H9 (cell line): ENCODE measurements at regions not wholly inside any gene's neighbourhood (a gene's known extent, or its start where the extent isn't known, plus 50 kb on each side); places are given as distances from the start of the nearest gene placed in this dataset.

Experiments
- DNase-seq: peaks from one replicate; pipeline ENCODE4 v3.0.0-alpha.2; 2017
- H2AFZ ChIP-seq: one replicate; pipeline ENCODE4 v1.6.1; 2013; ENCODE audit warnings: mild to moderate bottlenecking, low read length, control low read depth, moderate library complexity
- H2AK5ac ChIP-seq: 2 replicates; pipeline ENCODE4 v1.6.1; 2013; ENCODE audit warnings: low read length, control low read depth, mixed read lengths; ENCODE audit not compliant: insufficient read length
- H2BK120ac ChIP-seq: one replicate; pipeline ENCODE4 v1.6.1; 2013; ENCODE audit warnings: low read depth, mild to moderate bottlenecking, low read length, control low read depth, inconsistent platforms; ENCODE audit not compliant: poor library complexity, severe bottlenecking
- H2BK12ac ChIP-seq: 2 replicates; pipeline ENCODE4 v1.6.1; 2013; ENCODE audit warnings: low read length, control low read depth, mixed read lengths, low read depth; ENCODE audit not compliant: insufficient read length
- H2BK15ac ChIP-seq: 2 replicates; pipeline ENCODE4 v1.6.1; 2013; ENCODE audit warnings: low read depth, low read length, control low read depth
- H2BK20ac ChIP-seq: one replicate; pipeline ENCODE4 v1.6.1; 2013; ENCODE audit warnings: low read depth, mild to moderate bottlenecking, low read length, control low read depth, inconsistent platforms; ENCODE audit not compliant: poor library complexity, severe bottlenecking
- H2BK5ac ChIP-seq: 2 replicates; pipeline ENCODE4 v1.6.1; 2013; ENCODE audit warnings: low read length, control low read depth, mixed read lengths; ENCODE audit not compliant: insufficient read length
- H3K14ac ChIP-seq: 2 replicates; pipeline ENCODE4 v1.6.1; 2013; ENCODE audit warnings: low read length, control low read depth; ENCODE audit not compliant: insufficient read depth
- H3K18ac ChIP-seq: 2 replicates; pipeline ENCODE4 v1.6.1; 2013; ENCODE audit warnings: low read depth, mild to moderate bottlenecking, mixed read lengths, low read length, control low read depth; ENCODE audit not compliant: insufficient read length
- H3K23ac ChIP-seq: 2 replicates; pipeline ENCODE4 v1.6.1; 2013; ENCODE audit warnings: low read length, control low read depth, mixed read lengths, low read depth; ENCODE audit not compliant: insufficient read length
- H3K23me2 ChIP-seq: 2 replicates; pipeline ENCODE4 v1.6.1; 2013; ENCODE audit warnings: low read depth, mild to moderate bottlenecking, mixed read lengths, low read length, control low read depth; ENCODE audit not compliant: insufficient read length, poor library complexity, severe bottlenecking
- H3K27ac ChIP-seq: 2 replicates; pipeline ENCODE4 v1.5.1; 2013; ENCODE audit warnings: low read length, control low read depth, mixed read lengths, low read depth; ENCODE audit not compliant: insufficient read length
- H3K27me3 ChIP-seq: 2 replicates; pipeline ENCODE4 v1.6.1; 2013; ENCODE audit warnings: low read length, control low read depth, inconsistent platforms; ENCODE audit not compliant: insufficient read depth
- H3K4ac ChIP-seq: 2 replicates; pipeline ENCODE4 v1.6.1; 2013; ENCODE audit warnings: low read depth, mild to moderate bottlenecking, control low read depth, inconsistent platforms, low read length, moderate library complexity
- H3K4me1 ChIP-seq: 2 replicates; pipeline ENCODE4 v1.6.1; 2013; ENCODE audit warnings: low read length, control low read depth, inconsistent platforms; ENCODE audit not compliant: insufficient read depth
- H3K4me2 ChIP-seq: 2 replicates; pipeline ENCODE4 v1.6.1; 2013; ENCODE audit warnings: low read length, control low read depth, mixed read lengths; ENCODE audit not compliant: insufficient read length, insufficient read depth
- H3K56ac ChIP-seq: 2 replicates; pipeline ENCODE4 v1.6.1; 2013; ENCODE audit warnings: low read depth, mild to moderate bottlenecking, mixed read lengths, low read length, control low read depth; ENCODE audit not compliant: insufficient read length
- H3K79me1 ChIP-seq: 2 replicates; pipeline ENCODE4 v1.6.1; 2013; ENCODE audit warnings: low read depth, mild to moderate bottlenecking, moderate library complexity, low read length, control low read depth, inconsistent platforms; ENCODE audit not compliant: insufficient read depth, poor library complexity, severe bottlenecking
- H3K79me2 ChIP-seq: 2 replicates; pipeline ENCODE4 v1.6.1; 2013; ENCODE audit warnings: low read length, control low read depth, inconsistent platforms; ENCODE audit not compliant: insufficient read depth
- H3K9ac ChIP-seq: 2 replicates; pipeline ENCODE4 v1.6.1; 2013; ENCODE audit warnings: low read length, control low read depth, mixed read lengths; ENCODE audit not compliant: insufficient read length; ENCODE audit errors: extremely low read depth
- H3K9me3 ChIP-seq: one replicate; pipeline ENCODE4 v1.6.1; 2013; ENCODE audit warnings: low read depth, low read length, inconsistent platforms; ENCODE audit not compliant: control insufficient read depth
- H3T11ph ChIP-seq: one replicate; pipeline ENCODE4 v1.6.1; 2013; ENCODE audit warnings: mild to moderate bottlenecking, low read length, control low read depth, inconsistent platforms
- H4K20me1 ChIP-seq: one replicate; pipeline ENCODE4 v1.6.1; 2013; ENCODE audit not compliant: control insufficient read depth, insufficient read length, insufficient read depth
- H4K5ac ChIP-seq: 2 replicates; pipeline ENCODE4 v1.6.1; 2013; ENCODE audit warnings: low read depth, mild to moderate bottlenecking, mixed read lengths, low read length, control low read depth; ENCODE audit not compliant: insufficient read length
- H4K8ac ChIP-seq: replicated peaks from 2 replicates; pipeline ENCODE4 v1.6.1; 2013; ENCODE audit warnings: low read length, control low read depth, mixed read lengths, low read depth; ENCODE audit not compliant: insufficient read length
- H4K91ac ChIP-seq: 2 replicates; pipeline ENCODE4 v1.6.1; 2013; ENCODE audit warnings: low read depth, mild to moderate bottlenecking, moderate library complexity, mixed read lengths, low read length, control low read depth; ENCODE audit not compliant: insufficient read length
- H3K27ac Mint-ChIP-seq, 3 experiments: 2 replicates in 2 of 3; 3 replicates in 1 of 3; pipeline ENCODE4 v1.8.0; 2020 to 2021; ENCODE audit warnings: mixed read lengths in 3 of 3, mild to moderate bottlenecking in 1 of 3, moderate library complexity in 1 of 3
- H3K27me3 Mint-ChIP-seq: 2 replicates; pipeline ENCODE4 v1.8.0; 2021; ENCODE audit warnings: low read depth, mild to moderate bottlenecking, moderate library complexity, mixed read lengths
- H3K36me3 Mint-ChIP-seq, 3 experiments: 2 replicates in 2 of 3; 3 replicates in 1 of 3; pipeline ENCODE4 v1.8.0; 2020 to 2021; ENCODE audit warnings: low read depth in 3 of 3, mixed read lengths in 3 of 3; ENCODE audit not compliant: insufficient read depth in 1 of 3
- H3K4me1 Mint-ChIP-seq, 2 experiments: 2 replicates each; pipeline ENCODE4 v1.8.0; 2020; ENCODE audit warnings: mixed read lengths in 2 of 2
- H3K4me3 Mint-ChIP-seq, 2 experiments: 2 replicates in 1 of 2; 3 replicates in 1 of 2; pipeline ENCODE4 v1.8.0; 2020 to 2021; ENCODE audit warnings: mild to moderate bottlenecking in 2 of 2, mixed read lengths in 2 of 2, moderate library complexity in 1 of 2
- H3K9me3 Mint-ChIP-seq, 2 experiments: 2 replicates in 1 of 2; 3 replicates in 1 of 2; pipeline ENCODE4 v1.8.0; 2020; ENCODE audit warnings: mild to moderate bottlenecking in 2 of 2, mixed read lengths in 2 of 2, moderate library complexity in 1 of 2
- CTCF ChIP-seq: fragments of 200-600 bp; sonication (generic); conservative IDR thresholded peaks from 3 replicates; pipeline ENCODE4 v1.8.0; 2021; ENCODE audit warnings: antibody characterized with exemption, mild to moderate bottlenecking
- WGBS: extraction: QIAGEN DNeasy Blood & Tissue Kit; methylation state at CpG from one replicate; pipeline ENCODE4 v1.1.7; 2013; ENCODE audit warnings: missing lambda C conversion rate, low lambda C conversion rate, mixed read lengths; ENCODE audit not compliant: insufficient read length; ENCODE audit errors: extremely low coverage; 5-methylcytosine and 5-hydroxymethylcytosine counted together

DNA sequence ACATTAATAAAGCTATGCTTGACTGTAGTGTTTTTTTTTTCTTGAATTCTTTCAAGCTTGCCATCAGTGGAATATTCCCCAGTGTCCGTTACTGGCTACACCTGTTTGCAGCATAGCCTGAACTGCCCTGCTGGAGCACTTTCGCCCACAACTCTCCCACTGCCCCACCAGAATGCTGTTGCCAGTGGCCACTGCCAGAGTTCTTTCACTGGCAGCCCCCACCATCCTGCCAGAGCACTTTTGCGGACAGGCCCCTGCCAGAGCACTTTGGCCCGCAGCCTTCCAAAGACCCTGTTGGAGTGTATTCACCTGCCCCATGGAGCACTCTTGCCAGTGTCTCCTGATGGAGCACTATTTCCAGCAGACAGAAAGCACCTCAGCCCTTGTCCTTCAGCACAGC, 452.3 kb upstream of the GRID2 start:
- Histone ChIP-seq H3K4ac (no peak overlapping the region), H3K79me2 (no peaks in the 10 kb centered on the region), H2BK12ac (no peak overlapping the region), H4K5ac (no peak overlapping the region), H3K9ac (no peak overlapping the region), H3K23me2 (no peaks in the 10 kb centered on the region), H2AK5ac (no peak overlapping the region), H3K27ac (no peak overlapping the region), H4K20me1 (no peaks in the 10 kb centered on the region), H3K56ac (no peak overlapping the region), H3K18ac (no peak overlapping the region), H3K9me3 (no peaks in the 10 kb centered on the region), H2BK15ac (no peak overlapping the region), H3K27me3 (no peaks in the 10 kb centered on the region), H3K4me2 (no peak overlapping the region), H4K8ac (no peak overlapping the region), H2AFZ (no peak overlapping the region), H2BK120ac (no peak overlapping the region), H4K91ac (no peak overlapping the region), H3K4me1 (no peaks in the 10 kb centered on the region), H3T11ph (no peak overlapping the region), H3K79me1 (no peaks in the 10 kb centered on the region), H2BK5ac (no peak overlapping the region), H3K14ac (no peak overlapping the region), H2BK20ac (no peak overlapping the region), H3K23ac (no peak overlapping the region)
- no peak for DNase-seq
- Mint-ChIP-seq H3K4me1 (no peaks in the 10 kb centered on the region), H3K27ac (no peak overlapping the region), H3K4me3 (no peak overlapping the region), H3K9me3 (no peaks in the 10 kb centered on the region), H3K27me3 (no peaks in the 10 kb centered on the region), H3K36me3 (no peaks in the 10 kb centered on the region)
- TF ChIP-seq CTCF, result no peak
- WGBS, result no CpG with 5 or more reads among the region's 4 CpGs
